A549 (cell line): ENCODE measurements at regions not wholly inside any gene's neighbourhood (a gene's known extent, or its start where the extent isn't known, plus 50 kb on each side); places are given as distances from the start of the nearest gene placed in this dataset.

Experiments used
- ATAC-seq, 2 experiments: fragments of 200-7000 bp in 1 of 2; fragments of >200 bp in 1 of 2; cut with Nextera tagmentation in 1 of 2; cut with Tn5 transposase in 1 of 2; 3 replicates each; pipeline versions ENCODE4 v1.8.0 to v1.9.1; 2018 to 2020; ENCODE audit warnings: mild to moderate bottlenecking in 1 of 2, moderate library complexity in 1 of 2
- CTCF ChIA-PET: fragments of 300-600 bp; sonication (Branson Sonifier 250); formaldehyde crosslinking; extraction: SDS; loops from one replicate; lab custom pipeline; 2021; ENCODE audit warnings: antibody characterized with exemption, inconsistent platforms; lab: Yijun Ruan, JAX
- POLR2A ChIA-PET: fragments of 350-600 bp; formaldehyde crosslinking; extraction: SDS; loops from one replicate; lab custom pipeline; 2021; ENCODE audit warnings: antibody characterized with exemption, inconsistent platforms; lab: Yijun Ruan, JAX
- DNase-seq, 2 experiments: peaks; one replicate each; pipeline versions ENCODE4 v3.0.0 to v3.0.0-alpha.2; 2011 to 2016; ENCODE audit warnings: low read depth in 1 of 2, low spot score in 1 of 2
- FAIRE-seq: peaks from 2 replicates; lab custom pipeline; 2011; peaks lifted over from hg19 to GRCh38; lab: Jason Lieb, UNC
- H3K27ac ChIP-seq, 2 experiments: fragments of >200 bp; sonication (Bioruptor Twin); formaldehyde crosslinking; 3 replicates each; pipeline ENCODE4 v1.5.1; 2016 to 2017
- H3K4me1 ChIP-seq: fragments of >200 bp; sonication (Bioruptor Twin); formaldehyde crosslinking; 3 replicates; pipeline ENCODE4 v1.6.1; 2016
- H3K4me2 ChIP-seq: fragments of >200 bp; sonication (Bioruptor Twin); formaldehyde crosslinking; 3 replicates; pipeline ENCODE4 v1.6.1; 2016
- H3K4me3 ChIP-seq: fragments of >200 bp; sonication (Bioruptor Twin); formaldehyde crosslinking; 3 replicates; pipeline ENCODE4 v1.5.1; 2016
- H3K9me3 ChIP-seq: fragments of >200 bp; sonication (Bioruptor Twin); formaldehyde crosslinking; 3 replicates; pipeline ENCODE4 v1.6.1; 2016
- BHLHE40 ChIP-seq: IDR thresholded peaks from 2 replicates; pipeline ENCODE4 v1.6.1; 2012; ENCODE audit warnings: low read depth, low read length, inconsistent platforms
- CBX2 ChIP-seq: fragments of 200-600 bp; sonication (generic); IDR thresholded peaks from 2 replicates; pipeline ENCODE4 v1.6.1; 2016; ENCODE audit warnings: low read depth, mild to moderate bottlenecking, borderline replicate concordance
- CEBPB ChIP-seq, 2 experiments: fragments of >200 bp in 1 of 2; sonication (Bioruptor Twin) in 1 of 2; formaldehyde crosslinking in 1 of 2; IDR thresholded peaks; 2 replicates each; pipeline ENCODE4 v1.6.1; 2012 to 2016
- CHD4 ChIP-seq: fragments of 200-600 bp; sonication (generic); IDR thresholded peaks from 2 replicates; pipeline ENCODE4 v1.6.1; 2016; ENCODE audit warnings: antibody characterized with exemption, mild to moderate bottlenecking, borderline replicate concordance
- EHF ChIP-seq: fragments of 250-450 bp; sonication (Bioruptor Pico); IDR thresholded peaks from 2 replicates; pipeline ENCODE4 v1.5.0; 2020; ENCODE audit warnings: mild to moderate bottlenecking
- FOSB ChIP-seq: fragments of 250-450 bp; sonication (Bioruptor Pico); IDR thresholded peaks from 2 replicates; pipeline ENCODE4 v1.5.0; 2020; ENCODE audit warnings: mild to moderate bottlenecking, moderate library complexity
- FOXS1 ChIP-seq: fragments of 250-450 bp; sonication (Bioruptor Pico); IDR thresholded peaks from 2 replicates; pipeline ENCODE4 v1.5.0; 2020; ENCODE audit warnings: mild to moderate bottlenecking, moderate library complexity
- GATA3 ChIP-seq: IDR thresholded peaks from 2 replicates; pipeline ENCODE4 v1.6.1; 2012; ENCODE audit warnings: borderline replicate concordance
- HDAC2 ChIP-seq: fragments of 200-600 bp; sonication (generic); IDR thresholded peaks from 2 replicates; pipeline ENCODE4 v1.6.1; 2016
- HOXB13 ChIP-seq: fragments of 250-450 bp; sonication (Bioruptor Pico); IDR thresholded peaks from 2 replicates; pipeline ENCODE4 v1.5.0; 2020; ENCODE audit warnings: low read depth, mild to moderate bottlenecking, moderate library complexity
- KDM5A ChIP-seq: fragments of 200-600 bp; sonication (generic); IDR thresholded peaks from 2 replicates; pipeline ENCODE4 v1.6.1; 2016; ENCODE audit warnings: antibody characterized with exemption, mild to moderate bottlenecking
- MAZ ChIP-seq: fragments of 150-350 bp; IDR thresholded peaks from 2 replicates; pipeline ENCODE4 v1.6.1; 2014; ENCODE audit warnings: antibody characterized with exemption, low read depth, low read length, borderline replicate concordance
- NFE2L2 ChIP-seq: fragments of 150-350 bp; conservative IDR thresholded peaks from 2 replicates; pipeline ENCODE4 v1.6.1; 2014; ENCODE audit warnings: low read length
- NR3C1 ChIP-seq: fragments of >200 bp; sonication (Bioruptor Twin); formaldehyde crosslinking; IDR thresholded peaks from 3 replicates; pipeline ENCODE4 v1.6.1; 2017
- PHF8 ChIP-seq: fragments of 200-600 bp; sonication (generic); IDR thresholded peaks from 2 replicates; pipeline ENCODE4 v1.6.1; 2016; ENCODE audit warnings: low read depth, mild to moderate bottlenecking, antibody characterized with exemption, moderate library complexity, borderline replicate concordance
- RAD21 ChIP-seq, 2 experiments: fragments of >200 bp in 1 of 2; sonication (Bioruptor Twin) in 1 of 2; formaldehyde crosslinking in 1 of 2; IDR thresholded peaks in 1 of 2; conservative IDR thresholded peaks in 1 of 2; 2 replicates in 1 of 2; 3 replicates in 1 of 2; pipeline ENCODE4 v1.6.1; 2012 to 2018; ENCODE audit warnings: inconsistent platforms in 1 of 2
- RNF2 ChIP-seq: fragments of 200-600 bp; sonication (generic); IDR thresholded peaks from 2 replicates; pipeline ENCODE4 v1.6.1; 2016; ENCODE audit warnings: low read depth, mild to moderate bottlenecking, antibody characterized with exemption, moderate library complexity, borderline replicate concordance
- SMC3 ChIP-seq: fragments of >200 bp; sonication (Bioruptor Twin); formaldehyde crosslinking; IDR thresholded peaks from 3 replicates; pipeline ENCODE4 v1.6.1; 2018; ENCODE audit warnings: inconsistent platforms
- TFCP2L1 ChIP-seq: fragments of 250-450 bp; sonication (Bioruptor Pico); IDR thresholded peaks from 2 replicates; pipeline ENCODE4 v1.5.0; 2021; ENCODE audit warnings: mild to moderate bottlenecking
- ZNF302 ChIP-seq: fragments of 250-450 bp; sonication (Bioruptor Pico); IDR thresholded peaks from 2 replicates; pipeline ENCODE4 v1.9.0; 2021; ENCODE audit warnings: inconsistent platforms, mild to moderate bottlenecking, moderate library complexity
- ZSCAN20 ChIP-seq: fragments of 250-450 bp; sonication (Bioruptor Pico); IDR thresholded peaks from 2 replicates; pipeline ENCODE4 v1.8.0; 2022; ENCODE audit warnings: mild to moderate bottlenecking, moderate library complexity
- WGBS: methylation state at CpG from one replicate; pipeline ENCODE4 v1.1.6; 2017; ENCODE audit errors: missing lambda C conversion rate; 5-methylcytosine and 5-hydroxymethylcytosine counted together
- TF ChIP-seq, protein P1 (sequence below): IDR thresholded peaks from 2 replicates; pipeline ENCODE4 v1.6.1; 2012
- TF ChIP-seq, protein P2 (sequence below): IDR thresholded peaks from 2 replicates; pipeline ENCODE4 v1.6.1; 2012; ENCODE audit warnings: low read depth, borderline replicate concordance
- TF ChIP-seq, protein P3 (sequence below): fragments of >200 bp; sonication (Bioruptor Twin); formaldehyde crosslinking; IDR thresholded peaks from 3 replicates; pipeline ENCODE4 v1.6.1; 2016
- TF ChIP-seq, protein P4 (sequence below): IDR thresholded peaks from 2 replicates; pipeline ENCODE4 v1.6.1; 2012
- TF ChIP-seq, protein P5 (sequence below): fragments of 450-650 bp; IDR thresholded peaks from 2 replicates; pipeline ENCODE4 v1.6.1; 2014; ENCODE audit warnings: antibody characterized with exemption

DNA sequence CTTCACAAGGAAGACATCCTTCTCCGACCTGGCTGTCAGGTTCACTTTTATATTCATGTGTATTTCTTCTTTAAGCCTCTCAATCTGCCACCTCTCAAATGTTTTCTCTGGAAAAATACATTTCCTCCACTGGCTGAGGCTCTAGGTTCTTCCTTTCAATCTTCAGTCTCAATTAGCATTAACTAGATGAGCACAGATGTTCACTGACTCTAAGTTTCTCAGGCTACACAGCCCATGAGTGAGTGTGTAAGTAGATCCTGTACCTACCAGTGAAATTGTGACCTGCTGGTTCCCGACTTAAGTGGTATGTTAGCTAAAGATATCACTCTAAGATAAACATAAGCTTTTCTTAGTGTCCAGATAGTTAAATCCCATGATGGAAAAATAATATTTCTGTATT is 206.9 kb downstream of the ADAMTS15 start (continued):
- no peak for TF ChIP-seq CBX2

DNA sequence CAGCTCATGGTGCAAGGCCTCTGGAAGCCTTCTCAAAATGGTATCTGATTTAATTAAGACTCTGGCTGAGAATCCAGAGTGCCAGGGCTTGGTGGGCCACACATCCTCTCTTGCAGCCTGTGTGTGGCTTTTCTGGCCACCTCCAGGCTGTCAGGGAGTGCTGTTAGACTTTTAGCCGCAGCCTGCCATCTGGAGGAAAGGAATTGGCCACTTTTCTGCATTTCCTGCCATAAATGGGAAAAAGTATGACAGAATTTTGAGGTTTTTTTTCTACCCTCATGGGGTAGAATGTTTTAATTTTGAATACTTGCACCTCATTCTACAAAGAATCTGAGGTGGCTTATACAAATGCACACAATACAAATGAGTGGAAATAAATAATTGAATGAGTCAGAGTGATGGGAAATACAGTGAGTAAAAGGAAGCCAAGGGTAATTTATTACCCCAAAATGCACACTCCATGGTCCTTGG is 218.4 kb downstream of the ADAMTS15 start:
- no peak overlapping the region for H3K27ac ChIP-seq
- no peaks in the 10 kb centered on the region for H3K9me3 ChIP-seq
- POLR2A ChIA-PET: no interaction called here
- DNase-seq: no peak
- no peaks in the 10 kb centered on the region for H3K4me1 ChIP-seq
- TF ChIP-seq NR3C1 (no peak), SMC3 (0 out of 3 replicates have a peak, but pooled peaks have one; percentile 34), RAD21 (conservative IDR thresholded peaks at IDR 0.05 in 1 of 2, IDR thresholded peaks at IDR 0.05 in 1 of 2) (peak; percentile 25 to 32; a peak in 2 of 5 replicates)
- TF ChIP-seq, all 56 proteins: peak for 2
- 44% methylated on average over 1 of the region's 1 CpG for WGBS
- no peak overlapping the region for H3K4me3 ChIP-seq
- no peak for FAIRE-seq
- H3K4me2 ChIP-seq: no peak overlapping the region
- CTCF ChIA-PET: interaction anchor here (0.8 kb wide), 1 partner anchor 10 kb away, joined by 3 read pairs; no protein-coding TSS in a partner anchor
- ATAC-seq: no peak

DNA sequence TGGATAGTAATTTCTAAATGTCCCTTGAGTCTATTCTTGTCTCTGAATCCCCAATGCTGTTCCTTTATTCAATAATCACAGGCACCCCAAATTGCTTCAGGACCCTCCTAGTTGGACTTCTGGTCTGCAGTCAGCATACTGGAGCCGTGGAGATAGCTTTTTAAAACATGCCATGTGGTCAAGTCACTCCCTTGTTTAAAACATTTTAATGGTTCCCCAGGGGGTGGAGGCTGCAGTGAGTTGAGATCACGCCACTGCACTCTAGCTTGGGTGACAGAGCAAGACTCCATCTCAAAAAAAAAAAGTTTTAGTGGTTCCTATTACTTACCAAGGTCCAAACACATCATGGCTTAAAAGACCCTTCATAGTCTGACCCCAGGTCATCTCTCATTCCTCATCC is 220.3 kb downstream of the ADAMTS15 start:
- WGBS: 55% methylated on average over 2 of the region's 2 CpGs
- no peaks in the 10 kb centered on the region for H3K4me1 ChIP-seq
- H3K4me3 ChIP-seq: no peak overlapping the region
- no peak overlapping the region for H3K4me2 ChIP-seq
- POLR2A ChIA-PET: no interaction called here
- no peak for DNase-seq
- TF ChIP-seq CEBPB (IDR thresholded peaks at IDR 0.05) (no peak), HDAC2 (no peak), RAD21 (conservative IDR thresholded peaks at IDR 0.05 in 1 of 2, IDR thresholded peaks at IDR 0.05 in 1 of 2) (no peak), GATA3 (no peak), RNF2 (no peak), EHF (CRISPR knock-in tag) (no peak), NFE2L2 (no peak), SMC3 (no peak)
- TF ChIP-seq, protein P1, sequence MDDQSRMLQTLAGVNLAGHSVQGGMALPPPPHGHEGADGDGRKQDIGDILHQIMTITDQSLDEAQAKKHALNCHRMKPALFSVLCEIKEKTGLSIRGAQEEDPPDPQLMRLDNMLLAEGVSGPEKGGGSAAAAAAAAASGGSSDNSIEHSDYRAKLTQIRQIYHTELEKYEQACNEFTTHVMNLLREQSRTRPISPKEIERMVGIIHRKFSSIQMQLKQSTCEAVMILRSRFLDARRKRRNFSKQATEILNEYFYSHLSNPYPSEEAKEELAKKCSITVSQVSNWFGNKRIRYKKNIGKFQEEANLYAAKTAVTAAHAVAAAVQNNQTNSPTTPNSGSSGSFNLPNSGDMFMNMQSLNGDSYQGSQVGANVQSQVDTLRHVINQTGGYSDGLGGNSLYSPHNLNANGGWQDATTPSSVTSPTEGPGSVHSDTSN: no peak
- TF ChIP-seq, protein P2, sequence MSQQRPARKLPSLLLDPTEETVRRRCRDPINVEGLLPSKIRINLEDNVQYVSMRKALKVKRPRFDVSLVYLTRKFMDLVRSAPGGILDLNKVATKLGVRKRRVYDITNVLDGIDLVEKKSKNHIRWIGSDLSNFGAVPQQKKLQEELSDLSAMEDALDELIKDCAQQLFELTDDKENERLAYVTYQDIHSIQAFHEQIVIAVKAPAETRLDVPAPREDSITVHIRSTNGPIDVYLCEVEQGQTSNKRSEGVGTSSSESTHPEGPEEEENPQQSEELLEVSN: no peak
- TF ChIP-seq, all 56 proteins: peak for 0
- Histone ChIP-seq H3K9me3 (no peaks in the 10 kb centered on the region), H3K27ac (no peak overlapping the region)
- no peak for FAIRE-seq
- CTCF ChIA-PET: no interaction called here
- no peak for ATAC-seq

DNA sequence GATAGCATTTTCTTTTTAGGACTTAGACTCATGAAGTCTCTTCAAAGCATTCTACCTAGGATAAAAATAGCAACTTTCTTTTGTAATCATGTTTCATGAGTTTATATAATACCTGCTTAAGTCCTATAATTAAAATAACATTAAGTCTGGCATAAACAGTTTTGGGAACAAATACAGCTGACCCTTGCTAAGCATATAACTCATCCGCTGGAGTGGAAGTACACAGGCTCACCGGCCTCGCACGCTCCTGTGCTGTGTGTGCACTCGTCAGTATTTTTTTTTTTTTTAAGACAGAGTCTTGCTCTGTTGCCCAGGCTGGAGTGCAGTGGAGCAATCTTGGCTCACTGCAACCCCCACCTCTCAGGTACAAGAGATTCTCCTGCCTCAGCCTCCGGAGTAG is 221.8 kb downstream of the ADAMTS15 start:
- ATAC-seq: no peak

More for the DNA sequence above, 221.8 kb downstream of the ADAMTS15 start:
- Histone ChIP-seq H3K4me3 (no peak overlapping the region), H3K4me2 (no peak overlapping the region), H3K27ac (no peak overlapping the region), H3K9me3 (no peaks in the 10 kb centered on the region), H3K4me1 (no peaks in the 10 kb centered on the region)
- TF ChIP-seq, protein P3, sequence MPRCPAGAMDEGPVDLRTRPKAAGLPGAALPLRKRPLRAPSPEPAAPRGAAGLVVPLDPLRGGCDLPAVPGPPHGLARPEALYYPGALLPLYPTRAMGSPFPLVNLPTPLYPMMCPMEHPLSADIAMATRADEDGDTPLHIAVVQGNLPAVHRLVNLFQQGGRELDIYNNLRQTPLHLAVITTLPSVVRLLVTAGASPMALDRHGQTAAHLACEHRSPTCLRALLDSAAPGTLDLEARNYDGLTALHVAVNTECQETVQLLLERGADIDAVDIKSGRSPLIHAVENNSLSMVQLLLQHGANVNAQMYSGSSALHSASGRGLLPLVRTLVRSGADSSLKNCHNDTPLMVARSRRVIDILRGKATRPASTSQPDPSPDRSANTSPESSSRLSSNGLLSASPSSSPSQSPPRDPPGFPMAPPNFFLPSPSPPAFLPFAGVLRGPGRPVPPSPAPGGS: no peak
- TF ChIP-seq TFCP2L1 (CRISPR knock-in tag): no peak
- TF ChIP-seq PHF8: no peak
- TF ChIP-seq, protein P4, sequence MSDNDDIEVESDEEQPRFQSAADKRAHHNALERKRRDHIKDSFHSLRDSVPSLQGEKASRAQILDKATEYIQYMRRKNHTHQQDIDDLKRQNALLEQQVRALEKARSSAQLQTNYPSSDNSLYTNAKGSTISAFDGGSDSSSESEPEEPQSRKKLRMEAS: no peak
- no peak for TF ChIP-seq MAZ
- no peak for TF ChIP-seq HOXB13 (CRISPR knock-in tag)
- TF ChIP-seq FOXS1 (CRISPR knock-in tag): no peak
- TF ChIP-seq HDAC2: no peak
- TF ChIP-seq KDM5A: no peak
- no peak for TF ChIP-seq ZNF302 (CRISPR knock-in tag)
- no peak for TF ChIP-seq ZSCAN20 (CRISPR knock-in tag)
- no peak for TF ChIP-seq FOSB (CRISPR knock-in tag)
- TF ChIP-seq, protein P5, sequence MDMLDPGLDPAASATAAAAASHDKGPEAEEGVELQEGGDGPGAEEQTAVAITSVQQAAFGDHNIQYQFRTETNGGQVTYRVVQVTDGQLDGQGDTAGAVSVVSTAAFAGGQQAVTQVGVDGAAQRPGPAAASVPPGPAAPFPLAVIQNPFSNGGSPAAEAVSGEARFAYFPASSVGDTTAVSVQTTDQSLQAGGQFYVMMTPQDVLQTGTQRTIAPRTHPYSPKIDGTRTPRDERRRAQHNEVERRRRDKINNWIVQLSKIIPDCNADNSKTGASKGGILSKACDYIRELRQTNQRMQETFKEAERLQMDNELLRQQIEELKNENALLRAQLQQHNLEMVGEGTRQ: no peak
- TF ChIP-seq, protein P2: no peak
- TF ChIP-seq CBX2: no peak
- no peak for TF ChIP-seq CHD4
- no peak for TF ChIP-seq BHLHE40
- FAIRE-seq (no peak), DNase-seq (no peak)
- ChIA-PET POLR2A (no interaction called here), CTCF (no interaction called here)
- 97% methylated on average over 5 of the region's 6 CpGs for WGBS
